Stimulated activated CD4-positive, alpha-beta T cell treated with anti-CD3 and anti-CD28 coated beads, Interleukin-15, amount 100 ng/mL, for 48 hours (primary cell): ENCODE measurements at regions not wholly inside any gene's neighbourhood (a gene's known extent, or its start where the extent isn't known, plus 50 kb on each side); places are given as distances from the start of the nearest gene placed in this dataset.
A peak's percentile ranks its signal among the peaks of the same experiment; 100 is the strongest.
"Not testable (repeated sequence)": the region's sequence is repeated elsewhere in the genome, so short reads cannot be mapped to it uniquely, and the experiment has no call there.

Experiments
- DNase-seq, 2 donors: peaks; one replicate each; pipeline ENCODE4 v3.0.0-alpha.2; 2020; ENCODE audit warnings: low read depth in 2 of 2

DNA sequence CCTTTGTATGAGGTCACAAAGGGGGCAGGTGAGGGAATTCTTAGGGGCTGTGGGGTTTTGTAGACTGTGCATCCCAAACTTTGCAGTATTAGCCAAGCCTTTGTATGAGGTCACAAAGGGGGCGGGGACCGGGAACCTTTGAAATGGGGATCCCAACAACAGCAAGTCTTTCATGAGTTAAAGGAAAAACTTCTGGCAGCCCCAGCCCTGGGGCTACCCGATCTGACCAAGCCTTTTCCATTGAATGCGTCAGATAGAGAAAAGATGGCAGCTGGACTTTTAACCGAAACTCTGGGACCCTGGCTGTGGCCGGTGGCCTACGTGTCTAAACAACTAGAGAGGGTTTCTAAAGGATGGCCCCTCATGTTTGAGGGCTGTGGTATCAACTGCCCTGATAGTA lies 79.0 kb upstream of the RUBCNL start:
- not testable (repeated sequence) for DNase-seq

DNA sequence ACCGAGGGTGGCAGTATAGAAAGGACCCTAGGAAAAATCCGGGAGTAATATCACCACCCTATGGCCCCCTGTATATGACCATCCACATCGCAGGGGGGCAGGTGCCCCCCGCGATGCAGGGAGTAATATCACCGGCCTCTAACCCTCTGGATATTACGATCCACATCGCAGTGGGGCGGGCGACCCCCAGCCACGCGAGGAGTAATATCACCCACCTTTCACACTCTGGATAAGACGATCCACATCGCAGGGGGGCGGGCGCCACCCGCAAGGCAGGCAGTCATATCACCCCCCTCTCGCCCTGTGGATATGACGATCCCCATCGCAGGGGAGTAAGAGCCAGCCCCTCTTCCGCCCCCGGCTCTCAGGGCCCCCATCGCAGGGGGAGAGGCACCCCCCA lies 76.7 kb upstream of the RUBCNL start:
- DNase-seq = no peak

DNA sequence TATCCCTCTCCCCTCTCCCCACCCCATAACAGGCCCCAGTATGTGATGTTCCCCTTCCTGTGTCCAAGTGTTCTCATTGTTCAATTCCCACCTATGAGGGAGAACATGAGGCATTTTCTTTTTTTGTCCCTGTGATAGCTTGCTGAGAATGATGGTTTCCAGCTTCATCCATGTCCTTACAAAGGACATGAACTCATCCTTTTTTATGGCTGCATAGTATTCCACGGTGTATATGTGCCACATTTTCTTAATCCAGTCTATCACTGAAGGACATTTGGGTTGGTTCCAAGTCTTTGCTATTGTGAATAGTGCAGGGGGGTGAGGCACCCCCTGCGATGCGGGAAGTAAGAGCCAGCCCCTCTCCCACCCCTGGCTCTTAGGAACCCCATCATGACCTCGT lies 73.2 kb upstream of the RUBCNL start:
- DNase-seq = not testable (repeated sequence)

- not testable (repeated sequence) for DNase-seq
Measured at GRCh38 chr13:46457255-46457654, 70.2 kb upstream of the RUBCNL start.

GRCh38 chr13:46455924-46456323 lies 68.9 kb upstream of the RUBCNL start:
- DNase-seq = peak in 1 of 2 donors; percentile 7

GRCh38 chr13:46451145-46451544 lies 64.1 kb upstream of the RUBCNL start:
- DNase-seq = not testable (repeated sequence)

DNA sequence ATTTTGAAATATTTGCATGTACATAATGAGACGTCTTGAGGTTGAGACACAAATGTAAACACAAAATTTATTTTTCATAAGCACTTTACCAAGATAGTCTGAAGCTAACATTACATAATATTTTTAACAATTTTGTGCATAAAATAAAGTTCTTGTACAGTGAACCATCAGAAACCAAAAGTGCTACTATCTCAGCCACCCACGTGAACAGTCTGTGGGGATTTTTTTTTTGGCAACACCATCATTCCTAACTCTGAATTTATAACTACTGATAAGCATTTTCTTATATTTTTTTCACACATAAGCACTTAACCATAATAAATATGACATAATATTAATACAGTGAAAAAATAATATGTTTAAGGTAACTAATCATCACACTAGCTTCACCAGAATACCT lies 62.9 kb upstream of the RUBCNL start:
- DNase-seq = not testable (repeated sequence)

DNA sequence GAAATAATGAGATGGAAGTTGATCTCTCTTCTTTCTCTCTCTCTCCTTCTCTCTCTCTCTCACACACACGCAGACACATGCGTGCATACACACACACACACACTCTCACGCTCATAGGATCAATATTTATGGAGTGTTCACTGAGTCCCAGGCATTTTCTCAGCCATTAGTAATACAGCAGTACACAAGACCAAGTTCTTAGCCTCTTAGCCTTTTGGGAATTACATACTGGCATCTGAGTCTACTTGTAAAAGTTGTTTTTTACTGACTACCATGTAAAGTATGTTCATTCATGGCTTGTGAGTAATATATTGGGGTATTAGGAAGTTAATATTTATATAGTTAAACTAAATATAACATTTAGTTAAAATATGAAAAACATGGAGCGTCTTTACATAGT lies 61.1 kb upstream of the RUBCNL start:
- not testable (repeated sequence) for DNase-seq

DNA sequence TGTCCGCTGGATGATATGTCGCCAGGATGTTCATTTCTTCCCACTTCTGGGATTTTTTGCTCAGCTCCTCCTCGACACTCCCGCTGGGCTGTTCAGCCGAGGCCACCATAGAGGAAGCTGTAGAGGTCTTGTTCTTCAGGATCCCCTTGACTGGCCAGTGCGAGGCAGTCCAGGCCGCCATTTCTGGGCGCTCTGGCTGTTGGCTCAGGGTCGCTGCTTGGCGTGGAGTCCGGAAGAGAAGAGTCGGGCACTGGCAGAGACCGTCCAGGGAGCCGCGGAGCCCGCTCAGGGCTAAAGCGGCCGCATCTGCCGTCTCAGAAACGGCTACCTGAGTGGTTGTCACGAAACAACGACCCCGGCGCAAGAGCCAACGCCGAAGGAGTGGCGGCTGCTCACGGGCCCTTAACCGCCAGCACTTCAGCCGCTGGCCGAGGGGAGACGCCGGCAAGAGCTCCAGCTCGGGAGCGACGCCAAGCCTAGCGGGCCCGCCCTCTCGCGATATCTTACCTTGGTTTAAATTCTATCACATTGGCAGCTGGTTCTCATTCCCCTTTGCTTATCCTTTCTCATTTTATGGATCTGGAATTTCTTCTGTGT lies 50.9 kb upstream of the RUBCNL start:
- DNase-seq = not testable (repeated sequence)
